ENCODE measurements at regions not wholly inside any gene's neighbourhood (a gene's known extent, or its start where the extent isn't known, plus 50 kb on each side); places are given as distances from the start of the nearest gene placed in this dataset.

DNA sequence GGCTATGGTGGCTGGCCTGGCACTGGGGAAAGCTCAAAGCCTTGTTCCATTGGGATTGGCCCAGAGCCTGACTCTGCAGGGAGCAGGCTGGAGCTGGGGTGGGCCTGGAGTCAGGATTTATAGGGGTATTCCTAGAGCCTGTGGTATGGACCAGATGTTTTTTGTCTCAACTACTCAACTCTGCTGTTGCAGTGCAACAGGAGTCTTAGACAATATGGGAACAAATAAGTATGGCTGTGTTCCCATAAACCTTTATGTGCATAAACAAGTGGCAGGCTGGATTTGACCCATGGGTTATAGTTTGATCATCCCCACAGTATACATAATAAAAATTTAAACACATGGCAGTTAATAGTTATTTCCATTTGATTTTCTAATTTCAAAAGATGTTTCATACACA lies 557.9 kb upstream of the ARX start:
- Histone ChIP-seq H3K4me3 (no peak overlapping the region), H3K4me1 (no peaks in the 10 kb centered on the region), H3K27me3 (no peaks in the 10 kb centered on the region), H3K9me3 (no peaks in the 10 kb centered on the region), H3K27ac (no peak overlapping the region), H3K36me3 (no peaks in the 10 kb centered on the region)
- no peak for ATAC-seq
- TF ChIP-seq EP300 (IDR thresholded peaks at IDR 0.05), result no peak
- TF ChIP-seq POLR2A (IDR thresholded peaks at IDR 0.05), result no peak
- TF ChIP-seq POLR2AphosphoS5 (IDR thresholded peaks at IDR 0.05), result no peak
- TF ChIP-seq CTCF (IDR thresholded peaks at IDR 0.05), result no peak

GRCh38 chrX:25596921-25597320 lies 541.2 kb upstream of the MAGEB18 start:
- Histone ChIP-seq H3K27me3 (no peaks in the 10 kb centered on the region), H3K4me3 (no peak overlapping the region), H3K27ac (no peak overlapping the region), H3K9me3 (no peaks in the 10 kb centered on the region), H3K36me3 (no peaks in the 10 kb centered on the region), H3K4me1 (no peaks in the 10 kb centered on the region)
- WGBS, 2 donors (ENCODE audit: low coverage in 1 of 2), result 14 to 22% methylated on average over 1 of the region's 2 CpGs
- ATAC-seq, result no peak
- TF ChIP-seq CTCF (IDR thresholded peaks at IDR 0.05), result no peak

GRCh38 chrX:25597551-25597950 lies 540.6 kb upstream of the MAGEB18 start:
- Histone ChIP-seq H3K27me3 (no peaks in the 10 kb centered on the region), H3K4me3 (no peak overlapping the region), H3K27ac (no peak overlapping the region), H3K9me3 (no peaks in the 10 kb centered on the region), H3K36me3 (no peaks in the 10 kb centered on the region), H3K4me1 (no peaks in the 10 kb centered on the region)
- no peak for TF ChIP-seq POLR2AphosphoS5 (IDR thresholded peaks at IDR 0.05)
- no peak for TF ChIP-seq EP300 (IDR thresholded peaks at IDR 0.05)
- TF ChIP-seq CTCF (IDR thresholded peaks at IDR 0.05), result no peak
- TF ChIP-seq POLR2A (IDR thresholded peaks at IDR 0.05), result no peak
- WGBS, 2 donors (ENCODE audit: low coverage in 1 of 2), result 50 to 58% methylated on average over 1 to 2 of the region's 2 CpGs
- no peak for ATAC-seq

DNA sequence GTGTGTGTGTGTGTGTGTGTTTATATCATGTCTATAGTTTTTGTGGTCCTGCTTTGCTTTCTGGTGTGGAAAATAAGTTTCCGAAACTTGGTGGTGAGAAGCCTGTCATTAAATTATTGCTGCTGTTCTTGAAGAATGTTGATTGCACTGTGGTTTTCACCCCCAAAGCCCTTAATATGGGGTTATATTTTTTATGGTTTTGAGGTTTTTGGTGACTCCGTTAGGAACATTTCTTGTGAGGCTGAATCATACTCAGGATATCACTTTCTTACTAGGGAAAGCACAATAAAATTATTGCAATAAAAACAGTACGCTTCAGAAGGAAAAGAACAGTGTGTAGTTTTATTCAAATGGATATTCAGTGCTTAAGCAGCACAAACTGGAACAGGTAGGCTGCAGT lies 539.1 kb upstream of the MAGEB18 start:
- no peak for ATAC-seq
- WGBS, 2 donors (ENCODE audit: low coverage in 1 of 2), result 60 to 100% methylated on average over 1 of the region's 3 CpGs
- Histone ChIP-seq H3K27ac (no peak overlapping the region), H3K4me1 (no peaks in the 10 kb centered on the region), H3K36me3 (no peaks in the 10 kb centered on the region), H3K9me3 (no peaks in the 10 kb centered on the region), H3K4me3 (no peak overlapping the region), H3K27me3 (no peaks in the 10 kb centered on the region)
- TF ChIP-seq EP300 (IDR thresholded peaks at IDR 0.05), result no peak
- no peak for TF ChIP-seq POLR2AphosphoS5 (IDR thresholded peaks at IDR 0.05)
- no peak for TF ChIP-seq POLR2A (IDR thresholded peaks at IDR 0.05)
- no peak for TF ChIP-seq CTCF (IDR thresholded peaks at IDR 0.05)

GRCh38 chrX:25600776-25601175 lies 537.4 kb upstream of the MAGEB18 start:
- H3K27me3 ChIP-seq, result no peaks in the 10 kb centered on the region
- H3K27ac ChIP-seq, result no peak overlapping the region
- H3K4me3 ChIP-seq, result no peak overlapping the region
- no peaks in the 10 kb centered on the region for H3K36me3 ChIP-seq
- H3K4me1 ChIP-seq, result no peaks in the 10 kb centered on the region
- no peak for TF ChIP-seq EP300 (IDR thresholded peaks at IDR 0.05)
- no peak for TF ChIP-seq POLR2A (IDR thresholded peaks at IDR 0.05)
- no peak for TF ChIP-seq CTCF (IDR thresholded peaks at IDR 0.05)
- TF ChIP-seq POLR2AphosphoS5 (IDR thresholded peaks at IDR 0.05), result no peak
- WGBS, 2 donors (ENCODE audit: low coverage in 1 of 2), result no CpG with 5 or more reads among the region's 1 CpG
- ATAC-seq, result no peak
- H3K9me3 ChIP-seq, result no peaks in the 10 kb centered on the region

Data from gastroesophageal sphincter (tissue), 4 donors.